ENCODE measurements at regions not wholly inside any gene's neighbourhood (a gene's known extent, or its start where the extent isn't known, plus 50 kb on each side); places are given as distances from the start of the nearest gene placed in this dataset.

GRCh38 chr2:161005170-161005569 lies 155.1 kb upstream of the TANK start:
- DNase-seq (ENCODE audit: low read depth, low spot score), result no peak

DNA sequence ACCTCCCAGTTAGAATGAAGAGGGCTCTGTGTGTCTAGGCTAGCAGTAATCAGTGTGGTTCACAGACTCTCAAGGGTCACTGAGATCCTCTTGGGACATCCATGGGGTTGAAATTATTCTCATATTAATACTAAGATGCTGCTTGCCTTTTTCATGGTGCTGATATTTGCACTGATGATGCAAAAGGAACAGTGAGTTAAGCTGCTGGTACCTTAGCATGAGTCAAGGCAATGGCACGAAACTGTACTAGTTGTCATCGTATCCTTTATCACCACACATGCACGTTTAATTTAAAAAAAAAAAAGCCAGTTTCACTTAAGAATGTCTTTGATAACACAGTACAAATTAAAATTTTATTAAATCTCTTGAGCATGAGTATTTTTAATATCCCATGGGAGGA lies 151.9 kb upstream of the TANK start:
- no peak for DNase-seq (ENCODE audit: low read depth, low spot score)

DNA sequence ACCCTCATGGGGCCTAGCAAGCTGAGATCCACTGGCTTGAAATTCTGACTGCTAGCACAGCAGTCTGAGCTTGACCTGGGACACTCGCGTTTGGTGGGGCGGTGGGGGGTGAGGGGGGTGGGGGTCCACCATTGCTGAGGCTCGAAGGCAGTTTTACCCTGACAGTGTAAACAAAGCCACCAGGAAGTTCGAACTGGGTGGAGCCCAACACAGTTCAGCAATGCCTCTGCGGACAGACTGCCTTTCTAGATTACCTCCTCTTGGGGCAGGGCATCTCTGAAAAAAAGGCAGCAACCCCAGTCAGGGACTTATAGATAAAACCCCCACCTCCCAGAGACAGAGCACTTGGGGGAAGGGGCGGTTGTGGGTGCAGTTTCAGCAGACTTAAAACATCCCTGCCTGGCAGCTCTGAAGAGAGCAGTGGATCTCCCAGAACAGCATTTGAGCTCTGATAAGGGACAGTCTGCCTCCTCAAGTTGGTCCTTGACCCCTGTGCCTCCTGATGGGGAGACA lies 149.7 kb upstream of the TANK start:
- DNase-seq (ENCODE audit: low read depth, low spot score), result no peak

DNA sequence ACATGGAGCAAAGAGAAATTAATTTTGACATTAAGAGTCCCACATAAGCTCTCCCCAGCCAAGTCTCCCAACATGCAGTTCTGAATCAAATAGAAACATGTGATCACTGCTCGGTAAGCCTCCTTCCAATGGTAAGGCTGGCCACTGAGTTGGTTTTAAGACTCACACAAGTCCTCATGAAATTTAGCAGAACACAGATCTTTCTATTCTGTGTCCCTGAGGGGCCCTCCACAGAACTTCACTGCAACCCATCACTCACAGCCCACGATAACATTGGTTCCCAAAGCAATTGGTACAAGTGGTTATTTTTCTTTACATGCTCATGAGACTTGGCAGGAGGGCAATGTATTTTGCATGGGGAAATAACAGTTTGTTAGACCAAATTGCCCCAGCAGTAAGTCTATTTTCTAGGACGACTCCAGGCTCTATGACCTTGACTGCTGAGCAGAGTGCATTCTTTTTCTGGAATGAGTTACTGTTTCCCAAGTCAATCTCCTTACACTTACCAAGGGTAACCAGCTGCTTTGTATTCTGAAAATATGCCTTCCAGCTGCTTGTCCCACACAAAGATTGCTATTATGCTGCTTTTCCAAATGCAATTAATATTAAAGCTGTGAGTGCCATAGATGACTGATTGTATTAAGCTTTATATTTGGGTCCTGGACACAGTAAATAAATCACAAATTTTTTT lies 142.3 kb upstream of the TANK start:
- no peak for DNase-seq (ENCODE audit: low read depth, low spot score)

DNA sequence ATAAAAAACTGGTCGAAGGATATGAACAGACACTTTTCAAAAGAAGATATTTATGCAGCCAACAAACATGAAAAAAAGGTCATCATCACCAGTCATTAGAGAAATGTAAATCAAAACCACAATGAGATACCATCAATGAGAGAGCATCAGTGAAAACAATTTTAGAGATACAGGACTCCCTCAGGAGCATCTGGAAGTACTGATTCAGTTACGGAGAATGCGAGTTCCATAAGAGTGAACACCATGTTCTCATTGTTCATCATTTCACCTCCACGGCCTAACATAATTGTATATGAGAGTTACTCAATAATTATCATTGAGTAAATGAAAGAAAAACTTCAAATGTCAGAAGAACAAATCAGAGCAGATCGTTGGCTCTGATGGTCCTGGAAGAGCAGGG lies 140.9 kb upstream of the TANK start:
- no peak for DNase-seq (ENCODE audit: low read depth, low spot score)

DNA sequence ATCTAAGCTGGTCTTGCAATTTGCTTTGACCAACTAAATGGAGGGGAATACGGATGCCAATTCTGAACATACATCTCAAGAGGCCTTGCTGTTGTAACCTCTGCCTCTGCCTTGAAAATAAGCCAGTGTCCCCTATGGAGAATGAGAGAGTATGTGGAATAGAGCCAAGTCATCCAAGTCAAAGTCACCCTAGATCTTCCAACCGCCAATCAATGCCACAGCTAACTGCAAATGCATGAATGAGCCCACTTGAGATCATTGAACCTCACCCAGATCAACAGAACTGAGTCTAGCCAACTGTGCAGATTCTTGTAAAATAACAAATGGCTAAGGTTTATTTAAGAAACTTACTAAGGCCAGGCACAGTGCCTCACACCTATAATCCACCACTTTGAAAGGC lies 139.8 kb upstream of the TANK start:
- DNase-seq (ENCODE audit: low read depth, low spot score), result no peak

- no peak for DNase-seq (ENCODE audit: low read depth, low spot score)
Observed at GRCh38 chr2:161028581-161028980, 131.6 kb upstream of the TANK start.

GRCh38 chr2:161029321-161029720 lies 130.9 kb upstream of the TANK start:
- DNase-seq (ENCODE audit: low read depth, low spot score), result no peak

- no peak for DNase-seq (ENCODE audit: low read depth, low spot score)
Observed at GRCh38 chr2:161030260-161031063, 129.8 kb upstream of the TANK start.

DNA sequence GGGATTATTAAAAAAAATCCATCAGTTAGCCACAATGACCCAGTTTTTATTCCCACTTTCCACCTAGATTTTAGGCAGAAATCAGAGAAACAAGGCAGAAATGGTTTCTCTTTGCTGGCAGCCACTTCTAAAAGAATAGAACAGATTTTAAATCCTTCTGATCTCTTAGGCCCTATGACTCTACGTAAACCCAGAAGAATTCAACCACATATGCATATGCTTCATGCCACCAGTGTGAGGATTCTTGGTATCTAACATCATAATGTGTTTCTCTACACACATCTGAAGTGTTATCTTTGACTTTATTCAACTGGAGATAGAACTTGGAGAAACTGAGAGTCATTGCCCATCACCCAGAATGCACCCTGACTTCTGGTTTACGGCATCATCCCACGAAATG lies 128.7 kb upstream of the TANK start:
- DNase-seq (ENCODE audit: low read depth, low spot score), result no peak

GRCh38 chr2:161032635-161033034 lies 127.6 kb upstream of the TANK start:
- DNase-seq (ENCODE audit: low read depth, low spot score), result no peak

DNA sequence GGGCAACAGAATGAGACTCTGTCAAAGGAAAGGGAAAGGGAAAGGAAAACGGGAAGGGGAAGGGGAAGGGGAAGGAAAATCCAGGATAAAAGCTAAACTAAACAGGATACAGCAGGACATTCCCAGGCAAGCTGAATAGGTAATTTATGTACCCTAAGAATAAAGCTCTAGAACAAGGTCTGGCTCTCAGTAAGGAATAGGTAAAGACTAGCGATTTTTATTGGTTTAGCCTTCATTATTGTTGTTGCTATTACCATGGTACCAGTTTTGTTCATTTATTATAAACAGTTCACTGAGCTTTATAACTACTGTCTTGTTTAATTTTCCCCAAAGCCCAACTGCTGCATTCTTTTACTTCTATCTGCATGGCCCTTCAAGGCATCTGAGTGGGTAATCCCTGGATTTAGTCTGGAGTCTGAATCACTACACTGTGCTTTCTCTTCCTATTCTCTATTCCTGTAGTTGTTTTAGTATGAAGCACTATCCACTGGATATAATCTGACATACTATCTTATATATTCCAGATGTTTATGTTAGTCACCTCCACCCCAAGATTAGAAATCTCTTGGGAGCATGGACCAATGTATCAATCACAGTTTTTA lies 127.1 kb upstream of the TANK start:
- no peak for DNase-seq (ENCODE audit: low read depth, low spot score)

GRCh38 chr2:161036926-161037325 lies 123.3 kb upstream of the TANK start:
- DNase-seq (ENCODE audit: low read depth, low spot score), result no peak

GRCh38 chr2:161039071-161039470 lies 121.2 kb upstream of the TANK start:
- no peak for DNase-seq (ENCODE audit: low read depth, low spot score)

GRCh38 chr2:161041356-161041755 lies 118.9 kb upstream of the TANK start:
- DNase-seq (ENCODE audit: low read depth, low spot score), result no peak

DNA sequence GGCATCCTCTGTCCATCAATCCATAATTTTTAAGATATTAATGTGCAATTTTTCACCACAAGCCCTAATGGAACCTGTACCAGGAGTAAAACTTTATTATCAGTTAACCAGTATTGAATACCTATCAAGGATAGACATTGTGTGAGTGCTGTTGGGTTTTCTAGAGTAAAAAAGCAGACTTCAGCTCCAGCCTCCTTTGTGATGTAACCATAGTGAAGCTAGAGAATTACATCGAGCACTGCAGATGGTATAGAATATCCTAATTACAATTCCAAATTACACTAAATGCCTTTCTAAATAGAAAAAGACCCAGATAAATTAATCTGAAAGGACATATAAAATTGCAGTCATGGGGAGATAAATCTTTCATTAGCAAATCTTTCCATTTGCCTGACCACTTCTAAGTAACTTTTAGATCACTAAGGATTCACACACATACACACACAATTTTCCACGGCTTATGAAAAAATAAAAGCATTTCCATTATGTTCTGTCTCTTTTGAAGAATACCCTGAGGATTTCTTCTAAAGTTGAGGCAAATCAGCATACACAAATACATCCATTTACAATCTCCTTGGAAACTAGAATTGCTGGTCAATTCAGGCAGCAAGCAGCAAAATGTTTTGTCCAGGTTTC lies 117.1 kb upstream of the TANK start:
- no peak for DNase-seq (ENCODE audit: low read depth, low spot score)

- no peak for DNase-seq (ENCODE audit: low read depth, low spot score)
Observed at GRCh38 chr2:161044095-161044865, 115.9 kb upstream of the TANK start.

DNA sequence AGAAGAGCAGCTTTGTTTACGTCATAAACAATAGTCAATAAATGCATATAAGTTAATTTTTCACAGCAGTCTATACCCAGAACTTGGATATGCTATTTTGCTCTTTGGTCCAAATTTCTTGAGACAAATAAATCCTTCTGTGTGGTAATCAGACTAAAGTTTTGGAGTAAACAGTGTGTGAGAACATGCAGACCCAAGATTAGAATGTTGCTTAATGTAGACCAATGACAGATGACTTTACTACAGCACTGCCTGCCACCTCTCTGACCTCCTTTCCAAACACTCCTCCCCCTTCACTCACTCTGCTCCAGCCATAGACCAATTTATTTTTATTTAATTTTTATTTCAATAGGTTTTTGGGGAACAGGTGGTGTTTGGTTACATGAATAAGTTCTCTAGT lies 115.3 kb upstream of the TANK start:
- DNase-seq (ENCODE audit: low read depth, low spot score), result no peak

GRCh38 chr2:161045726-161046125 lies 114.5 kb upstream of the TANK start:
- no peak for DNase-seq (ENCODE audit: low read depth, low spot score)

DNA sequence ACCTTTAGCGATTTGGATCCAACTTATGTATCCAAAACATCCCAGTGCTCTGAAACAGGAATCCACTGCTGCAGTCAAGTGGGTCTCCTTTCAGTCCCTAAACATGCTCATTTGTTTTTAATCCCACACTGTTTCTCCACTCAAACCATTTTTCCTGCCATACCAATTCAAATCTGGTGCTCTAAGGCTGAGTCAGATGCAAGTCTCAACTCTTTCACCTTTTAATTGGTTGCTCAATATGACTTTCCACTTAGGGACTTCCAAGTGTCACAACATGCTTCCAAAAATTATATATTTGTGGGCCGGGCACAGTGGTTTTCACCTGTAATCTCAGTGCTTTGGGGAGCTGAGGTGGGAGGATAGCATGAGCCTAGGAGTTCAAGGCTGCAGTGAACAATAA lies 113.4 kb upstream of the TANK start:
- DNase-seq (ENCODE audit: low read depth, low spot score), result no peak

DNA sequence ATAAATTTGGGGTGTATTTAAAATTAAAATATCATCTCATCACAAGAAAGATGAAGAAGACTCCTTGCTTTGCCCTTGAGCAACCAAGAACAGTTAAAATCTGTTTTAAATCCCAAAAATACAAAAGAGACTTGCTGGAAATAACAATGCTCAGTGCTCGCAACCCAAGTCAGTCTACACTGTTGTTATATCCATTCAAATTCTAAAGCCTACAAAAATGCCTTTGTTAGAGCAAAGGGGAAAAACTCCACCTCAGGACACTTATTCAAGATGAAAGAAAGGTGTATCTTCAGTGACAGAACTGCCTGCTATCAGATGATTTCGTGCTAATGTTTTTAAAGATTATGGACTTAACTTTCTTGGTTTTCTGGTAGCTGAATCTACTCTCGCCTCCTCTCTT lies 111.9 kb upstream of the TANK start:
- DNase-seq (ENCODE audit: low read depth, low spot score), result no peak

GRCh38 chr2:161049559-161049958 lies 110.7 kb upstream of the TANK start:
- no peak for DNase-seq (ENCODE audit: low read depth, low spot score)

All from iPS DF 19.7 (cell line).